ENCODE measurements at regions not wholly inside any gene's neighbourhood (a gene's known extent, or its start where the extent isn't known, plus 50 kb on each side); places are given as distances from the start of the nearest gene placed in this dataset.
"Not testable (repeated sequence)": the region's sequence is repeated elsewhere in the genome, so short reads cannot be mapped to it uniquely, and the experiment has no call there.

DNA sequence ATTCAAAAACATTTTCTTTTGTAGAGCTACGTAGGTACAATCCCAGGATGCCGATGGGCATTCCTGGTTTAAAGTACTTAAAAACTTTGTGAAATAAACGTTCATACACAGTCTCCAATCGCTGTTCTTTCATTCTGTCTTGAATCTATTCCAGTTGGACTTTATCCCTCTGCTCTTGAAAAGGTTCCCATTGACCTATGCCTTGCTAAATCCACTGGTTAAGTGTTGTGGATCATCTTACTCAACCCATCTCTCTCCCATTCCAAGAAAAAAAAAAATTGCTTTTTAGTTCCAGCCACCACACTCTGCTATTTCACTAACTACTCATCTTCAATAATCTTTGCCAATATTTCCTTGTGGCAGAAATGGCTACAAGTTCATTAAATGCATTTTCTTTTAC is 542.3 kb upstream of the GRIA3 start:
- TF ChIP-seq, protein P1, sequence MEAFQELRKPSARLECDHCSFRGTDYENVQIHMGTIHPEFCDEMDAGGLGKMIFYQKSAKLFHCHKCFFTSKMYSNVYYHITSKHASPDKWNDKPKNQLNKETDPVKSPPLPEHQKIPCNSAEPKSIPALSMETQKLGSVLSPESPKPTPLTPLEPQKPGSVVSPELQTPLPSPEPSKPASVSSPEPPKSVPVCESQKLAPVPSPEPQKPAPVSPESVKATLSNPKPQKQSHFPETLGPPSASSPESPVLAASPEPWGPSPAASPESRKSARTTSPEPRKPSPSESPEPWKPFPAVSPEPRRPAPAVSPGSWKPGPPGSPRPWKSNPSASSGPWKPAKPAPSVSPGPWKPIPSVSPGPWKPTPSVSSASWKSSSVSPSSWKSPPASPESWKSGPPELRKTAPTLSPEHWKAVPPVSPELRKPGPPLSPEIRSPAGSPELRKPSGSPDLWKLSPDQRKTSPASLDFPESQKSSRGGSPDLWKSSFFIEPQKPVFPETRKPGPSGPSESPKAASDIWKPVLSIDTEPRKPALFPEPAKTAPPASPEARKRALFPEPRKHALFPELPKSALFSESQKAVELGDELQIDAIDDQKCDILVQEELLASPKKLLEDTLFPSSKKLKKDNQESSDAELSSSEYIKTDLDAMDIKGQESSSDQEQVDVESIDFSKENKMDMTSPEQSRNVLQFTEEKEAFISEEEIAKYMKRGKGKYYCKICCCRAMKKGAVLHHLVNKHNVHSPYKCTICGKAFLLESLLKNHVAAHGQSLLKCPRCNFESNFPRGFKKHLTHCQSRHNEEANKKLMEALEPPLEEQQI (IDR thresholded peaks at IDR 0.05): no peak
- no peak for TF ChIP-seq TFAM (CRISPR knock-in tag; conservative IDR thresholded peaks at IDR 0.05)
- no peak for TF ChIP-seq ZNF239 (CRISPR knock-in tag; IDR thresholded peaks at IDR 0.05)
- TF ChIP-seq ZNF431 (CRISPR knock-in tag; IDR thresholded peaks at IDR 0.05): no peak
- TF ChIP-seq POLR2A (conservative IDR thresholded peaks at IDR 0.05): no peak
- TF ChIP-seq ZNF175 (CRISPR knock-in tag; IDR thresholded peaks at IDR 0.05; ENCODE audit: low read depth): no peak
- no peak for TF ChIP-seq CBFB (CRISPR knock-in tag; IDR thresholded peaks at IDR 0.05)
- TF ChIP-seq KDM4B (IDR thresholded peaks at IDR 0.05; ENCODE audit: borderline replicate concordance in 2 of 2, low read depth in 1 of 2): no peak
- ChIA-PET POLR2A (no interaction called here), CTCF (ENCODE audit: low intra/inter-chr PET ratio) (no interaction called here)
- Histone ChIP-seq H3K4me2 (ENCODE audit: insufficient read depth, low read length) (no peak overlapping the region), H4K20me1 (replicated peaks; ENCODE audit: control insufficient read depth, insufficient read depth, low read length) (no peaks in the 10 kb centered on the region), H3K9me3 (replicated peaks; ENCODE audit: control insufficient read depth, insufficient read depth, low read depth, low read length) (no peaks in the 10 kb centered on the region), H3K79me2 (ENCODE audit: control insufficient read depth, insufficient read depth, low read length) (no peaks in the 10 kb centered on the region), H3K9ac (ENCODE audit: insufficient read depth in 1 of 2, low read depth in 2 of 2, low read length in 2 of 2) (no peak overlapping the region), H3K36me3 (ENCODE audit: control insufficient read depth, insufficient read depth, low read length) (no peaks in the 10 kb centered on the region), H3K9me1 (ENCODE audit: control insufficient read depth, insufficient read depth, low read length) (no peaks in the 10 kb centered on the region), H3K27me3 (ENCODE audit: control insufficient read depth in 2 of 2, insufficient read depth in 2 of 2, low read length in 2 of 2) (no peaks in the 10 kb centered on the region), H3K4me1 (replicated peaks in 1 of 2; ENCODE audit: control insufficient read depth in 2 of 2, insufficient read depth in 2 of 2, low read length in 2 of 2) (no peaks in the 10 kb centered on the region), H2AFZ (ENCODE audit: low read depth, low read length) (no peak overlapping the region), H3K27ac (ENCODE audit: extremely low read depth, low read depth, low read length) (no peak overlapping the region), H3K4me3 (no peak overlapping the region)
- ATAC-seq: no peak
- FAIRE-seq: no peak
- in situ Hi-C loops (cut with MboI): no loop called here
- BruUV-seq (replicated peaks): no TSS peak
- intact Hi-C loops (cut with micrococcal nuclease): no loop called here
- 0% methylated on average over 4 of the region's 4 CpGs for WGBS (ENCODE audit: insufficient coverage, low coverage, missing lambda C conversion rate)
- no peak for DNase-seq (ENCODE audit: extremely low read depth in 1 of 4, low spot score in 3 of 4)

DNA sequence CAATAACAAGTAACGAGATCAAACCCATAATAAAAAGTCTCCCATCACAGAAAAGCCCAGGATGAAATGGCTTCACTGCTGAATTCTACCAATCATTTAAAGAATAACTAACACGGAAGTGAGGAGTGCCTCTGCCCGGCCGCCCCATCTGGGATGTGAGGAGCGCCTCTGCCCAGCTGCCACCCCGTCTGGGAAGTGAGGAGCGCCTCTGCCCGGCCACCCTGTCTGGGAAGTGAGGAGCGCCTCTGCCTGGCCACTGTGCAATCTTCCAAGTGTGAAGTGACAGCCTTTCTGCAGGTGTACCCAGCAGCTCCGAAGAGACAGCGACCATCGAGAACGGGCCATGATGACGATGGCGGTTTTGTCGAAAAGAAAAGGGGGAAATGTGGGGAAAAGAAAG is 528.8 kb upstream of the GRIA3 start:
- intact Hi-C loops (cut with micrococcal nuclease); H3K4me2 ChIP-seq (ENCODE audit: insufficient read depth, low read length); H3K4me1 ChIP-seq (replicated peaks in 1 of 2; ENCODE audit: control insufficient read depth in 2 of 2, insufficient read depth in 2 of 2, low read length in 2 of 2); DNase-seq (ENCODE audit: extremely low read depth in 1 of 4, low spot score in 3 of 4); H3K27me3 ChIP-seq (ENCODE audit: control insufficient read depth in 2 of 2, insufficient read depth in 2 of 2, low read length in 2 of 2); H3K27ac ChIP-seq (ENCODE audit: extremely low read depth, low read depth, low read length); H4K20me1 ChIP-seq (replicated peaks; ENCODE audit: control insufficient read depth, insufficient read depth, low read length); H3K9ac ChIP-seq (ENCODE audit: insufficient read depth in 1 of 2, low read depth in 2 of 2, low read length in 2 of 2); FAIRE-seq; in situ Hi-C loops (cut with MboI); H3K36me3 ChIP-seq (ENCODE audit: control insufficient read depth, insufficient read depth, low read length); BruUV-seq (replicated peaks); CTCF ChIA-PET (ENCODE audit: low intra/inter-chr PET ratio); H3K9me1 ChIP-seq (ENCODE audit: control insufficient read depth, insufficient read depth, low read length); H3K9me3 ChIP-seq (replicated peaks; ENCODE audit: control insufficient read depth, insufficient read depth, low read depth, low read length); H2AFZ ChIP-seq (ENCODE audit: low read depth, low read length); H3K4me3 ChIP-seq; ATAC-seq; POLR2A ChIA-PET; H3K79me2 ChIP-seq (ENCODE audit: control insufficient read depth, insufficient read depth, low read length): not testable (repeated sequence)
- WGBS (ENCODE audit: insufficient coverage, low coverage, missing lambda C conversion rate): 6% methylated on average over 8 of the region's 16 CpGs

Data from K562 (cell line).